ENCODE measurements at regions not wholly inside any gene's neighbourhood (a gene's known extent, or its start where the extent isn't known, plus 50 kb on each side); places are given as distances from the start of the nearest gene placed in this dataset.

DNA sequence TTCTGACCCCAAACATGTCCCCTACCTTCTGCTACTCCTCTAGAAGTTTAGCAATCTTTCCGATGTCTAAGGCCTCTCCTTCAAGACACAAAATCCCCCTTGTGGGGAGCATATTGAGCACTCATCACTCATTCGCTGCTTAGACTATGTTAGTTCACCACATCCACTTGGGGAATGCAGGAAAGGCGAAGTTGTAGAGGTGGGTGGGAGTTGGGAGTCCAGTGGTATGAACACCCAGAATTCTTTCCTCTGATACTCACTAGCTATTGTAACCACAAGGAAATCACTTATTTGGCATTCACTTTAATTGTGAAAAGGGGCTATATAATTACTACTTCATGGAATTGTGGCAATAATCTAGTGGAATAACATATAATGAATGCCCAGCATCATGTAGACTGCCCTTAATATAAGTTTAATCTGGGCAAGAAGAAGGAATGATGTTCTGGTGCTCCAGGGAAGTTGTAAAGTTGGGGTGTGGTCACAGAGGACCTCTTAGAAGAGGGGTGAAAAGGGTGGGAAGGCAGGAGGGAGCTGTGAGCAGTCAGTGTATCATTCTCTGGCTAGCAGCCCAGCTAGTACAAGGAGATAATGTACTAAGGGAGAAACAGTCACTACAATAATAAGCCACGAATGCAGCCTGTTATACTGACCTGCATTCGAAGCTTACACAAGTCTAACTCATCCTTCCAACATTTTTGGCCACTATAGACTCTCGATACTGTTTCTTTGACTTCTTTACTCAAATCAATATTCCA lies 468.2 kb upstream of the DIPK2B start:
- Histone ChIP-seq H4K20me1 (replicated peaks; ENCODE audit: control insufficient read depth, insufficient read depth, low read length) (no peaks in the 10 kb centered on the region), H3K36me3 (ENCODE audit: control insufficient read depth, insufficient read depth, low read length) (no peaks in the 10 kb centered on the region), H3K4me3 (no peak overlapping the region), H3K79me2 (ENCODE audit: control insufficient read depth, insufficient read depth, low read length) (no peaks in the 10 kb centered on the region), H3K9me3 (replicated peaks; ENCODE audit: control insufficient read depth, insufficient read depth, low read depth, low read length) (no peaks in the 10 kb centered on the region), H3K9ac (ENCODE audit: insufficient read depth in 1 of 2, low read depth in 2 of 2, low read length in 2 of 2) (no peak overlapping the region), H3K4me2 (ENCODE audit: insufficient read depth, low read length) (no peak overlapping the region), H3K9me1 (ENCODE audit: control insufficient read depth, insufficient read depth, low read length) (no peaks in the 10 kb centered on the region), H3K27ac (ENCODE audit: extremely low read depth, low read depth, low read length) (no peak overlapping the region), H3K4me1 (replicated peaks in 1 of 2; ENCODE audit: control insufficient read depth in 2 of 2, insufficient read depth in 2 of 2, low read length in 2 of 2) (no peaks in the 10 kb centered on the region), H2AFZ (ENCODE audit: low read depth, low read length) (no peak overlapping the region), H3K27me3 (ENCODE audit: control insufficient read depth in 2 of 2, insufficient read depth in 2 of 2, low read length in 2 of 2) (no peaks in the 10 kb centered on the region)
- intact Hi-C loops (cut with micrococcal nuclease) (no loop called here), in situ Hi-C loops (cut with MboI) (no loop called here)
- no peak for ATAC-seq
- POLR2A ChIA-PET, result no interaction called here
- no peak for FAIRE-seq
- CTCF ChIA-PET (ENCODE audit: low intra/inter-chr PET ratio), result no interaction called here
- no TSS peak for BruUV-seq (replicated peaks)
- no peak for DNase-seq (ENCODE audit: extremely low read depth in 1 of 4, low spot score in 3 of 4)
- 0% methylated on average over 5 of the region's 6 CpGs for WGBS (ENCODE audit: insufficient coverage, low coverage, missing lambda C conversion rate)
- no peak for TF ChIP-seq ERF (CRISPR knock-in tag; IDR thresholded peaks at IDR 0.05)
- no peak for TF ChIP-seq SMAD1 (IDR thresholded peaks at IDR 0.05; ENCODE audit: low read depth, low read length, partially characterized antibody)
- TF ChIP-seq MAFF (IDR thresholded peaks at IDR 0.05; ENCODE audit: low read length), result no peak
- no peak for TF ChIP-seq CHD1 (IDR thresholded peaks at IDR 0.05; ENCODE audit: low read length)

DNA sequence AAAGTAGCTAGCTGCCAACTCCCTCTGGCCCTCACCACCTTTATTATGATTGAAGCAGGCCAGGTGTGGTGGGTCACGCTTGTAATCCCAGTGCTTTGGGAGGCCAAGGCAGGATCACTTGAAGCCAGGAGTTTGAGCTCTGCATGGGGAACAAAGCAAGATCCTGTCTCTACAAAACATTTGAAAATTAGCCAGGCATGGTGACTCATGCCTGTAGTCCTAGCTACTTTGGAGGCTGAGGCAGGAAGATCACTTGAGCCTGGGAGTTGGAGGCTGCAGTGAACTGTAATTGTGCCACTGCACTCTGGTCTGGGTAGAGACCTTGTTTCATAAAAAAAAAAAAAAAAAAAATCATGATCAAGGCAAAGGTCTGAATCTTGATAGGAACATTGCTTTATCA lies 467.0 kb upstream of the DIPK2B start:
- intact Hi-C loops (cut with micrococcal nuclease), result no loop called here
- Histone ChIP-seq H3K9me3 (replicated peaks; ENCODE audit: control insufficient read depth, insufficient read depth, low read depth, low read length) (no peaks in the 10 kb centered on the region), H3K27ac (ENCODE audit: extremely low read depth, low read depth, low read length) (no peak overlapping the region), H3K79me2 (ENCODE audit: control insufficient read depth, insufficient read depth, low read length) (no peaks in the 10 kb centered on the region), H3K9me1 (ENCODE audit: control insufficient read depth, insufficient read depth, low read length) (no peaks in the 10 kb centered on the region), H3K4me3 (no peak overlapping the region), H3K27me3 (ENCODE audit: control insufficient read depth in 2 of 2, insufficient read depth in 2 of 2, low read length in 2 of 2) (no peaks in the 10 kb centered on the region), H2AFZ (ENCODE audit: low read depth, low read length) (no peak overlapping the region), H3K36me3 (ENCODE audit: control insufficient read depth, insufficient read depth, low read length) (no peaks in the 10 kb centered on the region), H3K4me2 (ENCODE audit: insufficient read depth, low read length) (no peak overlapping the region), H3K4me1 (replicated peaks in 1 of 2; ENCODE audit: control insufficient read depth in 2 of 2, insufficient read depth in 2 of 2, low read length in 2 of 2) (no peaks in the 10 kb centered on the region), H3K9ac (ENCODE audit: insufficient read depth in 1 of 2, low read depth in 2 of 2, low read length in 2 of 2) (no peak overlapping the region), H4K20me1 (replicated peaks; ENCODE audit: control insufficient read depth, insufficient read depth, low read length) (no peaks in the 10 kb centered on the region)
- ATAC-seq (no peak), DNase-seq (ENCODE audit: extremely low read depth in 1 of 4, low spot score in 3 of 4) (no peak), FAIRE-seq (no peak)
- ChIA-PET POLR2A (no interaction called here), CTCF (ENCODE audit: low intra/inter-chr PET ratio) (no interaction called here)
- BruUV-seq (replicated peaks), result no TSS peak
- WGBS (ENCODE audit: insufficient coverage, low coverage, missing lambda C conversion rate), result 0% methylated on average over 1 of the region's 1 CpG
- in situ Hi-C loops (cut with MboI), result no loop called here
- TF ChIP-seq MTA3 (IDR thresholded peaks at IDR 0.05; ENCODE audit: borderline replicate concordance) (no peak), SNRNP70 (optimal IDR thresholded peaks at IDR 0.05; ENCODE audit: low read depth, low read length) (no peak), GABPB1 (CRISPR knock-in tag; IDR thresholded peaks at IDR 0.05) (no peak), ZNF143 (CRISPR knock-in tag; IDR thresholded peaks at IDR 0.05) (no peak), NFE2 (IDR thresholded peaks at IDR 0.05; ENCODE audit: low read depth) (no peak), RB1 (IDR thresholded peaks at IDR 0.05; ENCODE audit: low read depth) (no peak), ZNF224 (CRISPR knock-in tag; IDR thresholded peaks at IDR 0.05) (no peak), ZNF507 (tag; conservative IDR thresholded peaks at IDR 0.05) (no peak), KLF13 (tag; IDR thresholded peaks at IDR 0.05; ENCODE audit: borderline replicate concordance, low read depth) (no peak), BDP1 (IDR thresholded peaks at IDR 0.05; ENCODE audit: insufficient read depth, insufficient read length) (no peak)
- TF ChIP-seq, protein P1, sequence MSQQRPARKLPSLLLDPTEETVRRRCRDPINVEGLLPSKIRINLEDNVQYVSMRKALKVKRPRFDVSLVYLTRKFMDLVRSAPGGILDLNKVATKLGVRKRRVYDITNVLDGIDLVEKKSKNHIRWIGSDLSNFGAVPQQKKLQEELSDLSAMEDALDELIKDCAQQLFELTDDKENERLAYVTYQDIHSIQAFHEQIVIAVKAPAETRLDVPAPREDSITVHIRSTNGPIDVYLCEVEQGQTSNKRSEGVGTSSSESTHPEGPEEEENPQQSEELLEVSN (IDR thresholded peaks at IDR 0.05; ENCODE audit: borderline replicate concordance in 1 of 2, extremely low read depth in 1 of 2, insufficient read depth in 1 of 2, insufficient read length in 1 of 2, low read depth in 1 of 2, low read length in 1 of 2, poor library complexity in 1 of 2, severe bottlenecking in 1 of 2), result no peak
